GM18511 (cell line): ENCODE measurements at regions not wholly inside any gene's neighbourhood (a gene's known extent, or its start where the extent isn't known, plus 50 kb on each side); places are given as distances from the start of the nearest gene placed in this dataset.
"Not testable (repeated sequence)": the region's sequence is repeated elsewhere in the genome, so short reads cannot be mapped to it uniquely, and the experiment has no call there.

Source experiments
- ATAC-seq: cut with Tn5 transposase; IDR thresholded peaks from one replicate; pipeline ENCODE4 v1.9.1; 2021; ENCODE audit warnings: mild to moderate bottlenecking, moderate library complexity; ENCODE audit not compliant: unreplicated experiment

DNA sequence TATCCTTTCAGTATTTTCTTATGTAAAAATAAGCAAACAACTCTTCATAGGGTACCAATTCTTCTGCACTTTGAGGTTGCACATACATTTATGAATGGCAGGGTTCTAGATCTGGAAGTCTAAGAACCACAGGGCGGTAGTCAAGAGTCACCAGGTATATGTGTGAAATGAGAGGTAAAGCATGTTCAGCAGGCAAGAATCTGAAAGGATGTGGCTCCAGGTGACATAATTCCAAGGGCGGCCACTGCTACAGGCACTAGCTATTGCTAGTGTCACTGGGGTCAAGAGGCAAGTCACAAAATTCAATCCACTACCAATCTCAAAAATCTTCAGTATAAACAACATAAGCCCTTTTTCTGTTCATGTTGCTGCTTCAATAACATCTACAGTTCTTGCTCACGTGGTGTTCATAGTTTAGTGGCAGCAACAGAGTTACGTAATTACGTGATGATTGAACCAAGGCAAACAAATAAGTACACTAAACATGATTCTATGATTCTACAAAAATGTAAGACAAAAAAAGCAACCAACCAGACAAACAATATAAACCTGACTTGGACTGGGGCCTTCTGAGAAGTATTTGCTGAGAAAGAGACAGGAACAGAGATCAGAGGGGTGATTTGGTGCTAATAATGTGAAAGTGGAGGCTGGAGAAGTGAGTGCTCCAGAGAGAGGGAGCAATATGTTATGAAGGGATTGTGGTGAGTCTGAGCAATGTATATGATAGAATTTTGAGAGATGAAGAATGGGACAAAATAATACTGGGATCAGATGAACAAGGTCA is 101.7 kb downstream of the NAA11 start:
- no peak for ATAC-seq

DNA sequence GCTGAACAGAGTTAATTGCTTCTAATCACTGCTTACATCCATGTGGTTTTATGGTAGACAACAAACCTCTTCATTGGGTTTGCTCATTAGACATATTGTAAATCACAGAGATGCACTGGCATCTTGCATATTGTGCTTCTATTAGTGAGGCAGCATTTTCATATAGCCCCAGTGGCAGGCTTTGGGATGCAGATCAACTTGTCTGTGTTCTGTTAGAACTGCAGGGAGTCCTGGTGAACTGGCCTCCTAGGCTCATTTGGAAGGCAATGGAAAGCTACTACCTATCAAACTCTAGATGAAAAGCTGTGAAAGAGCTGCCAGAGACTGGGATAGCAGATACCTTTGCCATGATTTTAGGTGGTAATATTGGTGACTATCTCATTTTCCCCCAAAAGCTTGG is 108.8 kb downstream of the NAA11 start:
- no peak for ATAC-seq

GRCh38 chr4:79213702-79214101 is 112.2 kb downstream of the NAA11 start:
- no peak for ATAC-seq

GRCh38 chr4:79213010-79213409 is 112.9 kb downstream of the NAA11 start:
- ATAC-seq, result no peak

DNA sequence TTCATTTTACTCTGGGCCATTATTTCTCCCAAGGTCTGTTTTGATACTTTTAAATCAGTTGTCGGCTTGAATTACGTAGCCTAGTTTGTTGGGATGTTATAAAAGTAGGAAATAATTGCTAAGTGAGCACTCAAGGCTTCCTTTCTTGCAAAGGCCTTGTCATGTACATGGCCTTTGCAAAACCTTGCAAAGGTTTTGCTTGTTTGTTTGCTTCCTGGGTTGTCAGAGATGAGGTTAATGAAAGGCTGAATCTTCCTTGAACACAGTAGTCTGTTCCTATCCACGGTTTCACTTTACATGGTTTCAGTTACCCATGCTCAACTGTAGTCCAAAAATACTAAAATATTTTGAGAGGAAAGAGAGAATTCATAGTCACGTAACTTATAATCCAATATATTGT is 113.5 kb downstream of the NAA11 start:
- ATAC-seq, result no peak

GRCh38 chr4:79211490-79211889 is 114.4 kb downstream of the NAA11 start:
- no peak for ATAC-seq

GRCh38 chr4:79210636-79211049 is 115.2 kb downstream of the NAA11 start:
- no peak for ATAC-seq

- ATAC-seq, result no peak
Measured at GRCh38 chr4:79209822-79210635, 115.8 kb downstream of the NAA11 start.

- ATAC-seq, result no peak
Measured at GRCh38 chr4:79209081-79209480, 116.8 kb downstream of the NAA11 start.

- no peak for ATAC-seq
Measured at GRCh38 chr4:79207281-79207680, 118.6 kb downstream of the NAA11 start.

GRCh38 chr4:79206660-79207059 is 119.2 kb downstream of the NAA11 start:
- ATAC-seq, result no peak

DNA sequence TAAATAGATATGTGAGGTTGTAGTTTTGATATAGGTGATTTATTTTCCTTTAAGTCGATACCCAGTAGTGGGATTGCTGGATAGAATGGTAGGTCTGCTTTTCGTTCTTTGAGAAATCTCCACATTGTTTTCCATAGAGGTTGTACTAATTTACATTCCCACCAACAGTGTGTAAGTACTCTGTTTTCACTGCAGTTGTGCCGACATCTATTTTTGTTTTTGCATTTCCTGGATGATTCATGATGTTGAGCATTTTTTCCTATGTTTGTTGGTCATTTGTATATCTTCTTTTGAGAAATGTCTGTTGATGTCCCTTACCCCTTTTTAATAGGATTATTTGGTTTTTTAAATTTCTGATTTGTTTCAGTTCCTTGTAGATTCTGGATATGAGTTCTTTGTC is 120.7 kb downstream of the NAA11 start:
- no peak for ATAC-seq

GRCh38 chr4:79201971-79202370 is 123.9 kb downstream of the NAA11 start:
- ATAC-seq, result no peak

- no peak for ATAC-seq
Measured at GRCh38 chr4:79199743-79200142, 126.1 kb downstream of the NAA11 start.

DNA sequence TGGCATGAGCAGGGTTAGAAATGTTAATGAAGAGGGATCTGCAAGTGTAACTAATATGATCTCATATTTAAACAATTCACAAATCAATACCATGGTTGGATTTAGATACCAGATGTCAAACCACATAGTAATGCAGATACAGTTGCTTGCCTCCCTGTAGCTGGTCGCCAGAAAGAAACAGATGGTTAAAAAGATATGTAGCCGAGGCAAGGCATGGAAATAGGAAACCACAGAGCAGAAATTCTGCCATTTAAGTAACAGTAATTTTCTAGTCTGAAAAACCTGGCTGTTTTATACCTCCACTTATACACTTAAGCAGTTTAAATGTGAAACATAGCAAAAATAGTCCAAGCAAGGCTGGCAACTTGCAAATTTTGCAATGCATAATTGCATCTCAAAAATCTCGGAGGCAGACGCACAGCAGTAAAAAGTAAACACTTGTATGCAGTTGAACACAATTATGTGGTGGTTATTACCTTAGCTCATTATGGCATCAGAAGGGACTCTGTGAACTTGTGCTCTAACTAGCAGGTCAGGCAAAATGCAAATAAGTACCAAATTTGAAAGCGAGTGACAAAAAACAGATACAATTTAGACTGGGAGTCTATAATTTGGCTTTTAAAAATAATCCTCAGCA is 126.8 kb downstream of the NAA11 start:
- ATAC-seq, result no peak

GRCh38 chr4:79197275-79198009 is 128.4 kb downstream of the NAA11 start:
- ATAC-seq, result no peak

- not testable (repeated sequence) for ATAC-seq
Measured at GRCh38 chr4:79191292-79191691, 134.6 kb downstream of the NAA11 start.

DNA sequence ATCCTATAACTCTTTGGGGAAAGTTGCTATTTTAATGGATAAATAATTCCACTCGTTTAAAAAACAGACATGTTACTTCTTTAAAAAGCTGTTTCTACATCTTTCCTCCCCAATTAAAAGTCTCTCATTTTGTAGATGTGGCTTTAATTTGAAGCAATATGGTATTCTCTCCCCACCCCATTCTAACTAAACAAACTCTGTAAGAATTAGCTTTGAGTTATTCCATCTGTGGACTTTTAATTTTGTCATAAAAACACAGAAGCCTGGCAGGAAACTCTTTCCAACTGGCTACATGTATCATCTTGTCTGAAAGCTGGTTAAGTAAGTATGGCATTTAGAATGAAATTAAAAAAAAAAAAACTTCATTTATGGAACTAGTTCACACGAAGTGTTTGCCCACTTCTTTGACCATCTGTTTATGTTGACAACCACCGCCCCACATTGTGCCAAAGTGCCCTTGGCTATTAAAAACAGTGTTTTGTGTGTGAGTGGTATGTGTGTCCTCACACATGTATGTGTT is 140.3 kb downstream of the NAA11 start:
- no peak for ATAC-seq

DNA sequence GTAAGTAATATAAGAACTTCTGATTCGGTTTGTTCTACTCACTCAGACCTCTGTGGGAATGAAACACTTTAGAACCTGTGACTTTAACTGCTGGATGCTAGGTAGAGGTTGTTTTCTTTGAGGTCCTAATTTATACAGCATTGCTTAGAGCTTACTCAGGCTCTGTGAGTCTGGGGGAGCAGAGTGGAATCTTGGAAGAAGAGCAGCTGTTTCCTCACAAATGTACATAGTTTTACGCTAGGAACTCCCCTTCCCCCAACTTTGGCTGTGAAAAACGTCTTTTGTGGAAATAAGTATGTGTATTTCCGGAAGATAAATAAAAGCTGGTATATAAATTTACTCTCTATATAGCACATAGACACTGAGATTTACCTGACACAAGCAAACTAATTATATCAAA is 141.4 kb downstream of the NAA11 start:
- no peak for ATAC-seq

DNA sequence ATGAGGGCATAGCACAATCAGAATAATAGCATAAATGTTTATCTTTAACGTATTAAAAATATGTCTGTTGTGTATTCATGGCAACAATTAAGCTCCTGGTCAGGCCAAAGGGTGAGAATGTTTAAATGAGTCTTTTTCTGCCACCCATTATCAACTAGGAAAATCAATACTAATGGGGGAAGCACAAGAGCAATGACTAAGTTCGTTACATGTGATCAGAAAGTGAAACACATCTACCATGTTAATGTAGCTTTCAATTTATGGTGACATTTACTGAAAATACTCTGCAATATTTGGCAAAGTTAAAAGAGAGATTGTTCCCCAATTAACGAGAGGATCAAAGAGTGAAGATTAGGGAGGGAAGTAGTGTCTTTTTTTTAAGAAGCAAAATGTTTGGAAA is 143.7 kb downstream of the NAA11 start:
- ATAC-seq, result peak; percentile 60

- no peak for ATAC-seq
Measured at GRCh38 chr4:79181190-79181589, 144.7 kb downstream of the NAA11 start.
